ENCODE measurements at regions not wholly inside any gene's neighbourhood (a gene's known extent, or its start where the extent isn't known, plus 50 kb on each side); places are given as distances from the start of the nearest gene placed in this dataset.

DNA sequence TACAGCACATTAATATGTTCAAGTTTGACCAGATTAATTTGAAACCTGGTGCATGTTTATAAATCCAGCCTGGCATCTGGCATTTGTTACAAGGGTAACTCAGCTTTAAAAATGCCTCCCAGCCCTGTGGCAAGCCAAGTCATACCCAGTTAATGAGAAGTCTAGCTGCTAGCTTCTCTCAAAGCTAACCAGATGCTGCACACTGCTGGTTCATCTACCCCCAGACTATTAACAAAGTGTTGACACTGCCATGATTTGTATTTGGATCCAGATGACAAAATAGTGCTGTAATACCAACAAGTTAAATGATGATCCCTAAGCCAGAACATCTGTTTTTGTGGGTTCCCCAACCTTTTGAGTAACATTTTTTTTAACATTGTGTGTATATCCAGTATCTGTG, 573.7 kb upstream of the DAB2 start:
- Histone ChIP-seq H2BK15ac (ENCODE audit: low read depth, low read length) (no peak overlapping the region), H2BK5ac (ENCODE audit: insufficient read length, low read length) (no peak overlapping the region), H3K79me2 (ENCODE audit: insufficient read depth, low read length) (no peaks in the 10 kb centered on the region), H2BK20ac (ENCODE audit: low read depth, low read length, poor library complexity, severe bottlenecking) (no peak overlapping the region), H3K23ac (ENCODE audit: insufficient read length, low read depth, low read length) (no peak overlapping the region), H3K27ac (ENCODE audit: insufficient read length, low read depth, low read length) (no peak overlapping the region), H3K4me2 (ENCODE audit: insufficient read depth, insufficient read length, low read length) (no peak overlapping the region), H3K9ac (ENCODE audit: extremely low read depth, insufficient read length, low read length) (no peak overlapping the region), H3K4ac (ENCODE audit: low read depth, low read length) (no peak overlapping the region), H3K56ac (ENCODE audit: insufficient read length, low read depth, low read length) (no peak overlapping the region), H3K23me2 (ENCODE audit: insufficient read length, low read depth, low read length, poor library complexity, severe bottlenecking) (no peaks in the 10 kb centered on the region), H4K5ac (ENCODE audit: insufficient read length, low read depth, low read length) (no peak overlapping the region), H3T11ph (ENCODE audit: low read length) (no peak overlapping the region), H4K8ac (replicated peaks; ENCODE audit: insufficient read length, low read depth, low read length) (no peak overlapping the region), H2BK120ac (ENCODE audit: low read depth, low read length, poor library complexity, severe bottlenecking) (no peak overlapping the region), H3K4me1 (ENCODE audit: insufficient read depth, low read length) (no peaks in the 10 kb centered on the region), H3K79me1 (ENCODE audit: insufficient read depth, low read depth, low read length, poor library complexity, severe bottlenecking) (no peaks in the 10 kb centered on the region), H4K20me1 (ENCODE audit: control insufficient read depth, insufficient read depth, insufficient read length) (no peaks in the 10 kb centered on the region), H3K27me3 (ENCODE audit: insufficient read depth, low read length) (no peaks in the 10 kb centered on the region), H3K18ac (ENCODE audit: insufficient read length, low read depth, low read length) (no peak overlapping the region), H3K14ac (ENCODE audit: insufficient read depth, low read length) (no peak overlapping the region), H2AK5ac (ENCODE audit: insufficient read length, low read length) (no peak overlapping the region), H2BK12ac (ENCODE audit: insufficient read length, low read depth, low read length) (no peak overlapping the region), H2AFZ (ENCODE audit: low read length) (no peak overlapping the region), H4K91ac (ENCODE audit: insufficient read length, low read depth, low read length) (no peak overlapping the region), H3K9me3 (ENCODE audit: control insufficient read depth, low read depth, low read length) (no peaks in the 10 kb centered on the region)
- Mint-ChIP-seq H3K4me1 (no peaks in the 10 kb centered on the region), H3K36me3 (ENCODE audit: insufficient read depth in 1 of 3, low read depth in 3 of 3) (no peaks in the 10 kb centered on the region), H3K27me3 (ENCODE audit: low read depth) (no peaks in the 10 kb centered on the region), H3K27ac (no peak overlapping the region), H3K9me3 (peaks cover 0 to 3% of the 10 kb centered on the region in 2 experiments; a peak in 1 of 5 replicates), H3K4me3 (no peak overlapping the region)
- DNase-seq: no peak
- no peak for TF ChIP-seq CTCF (conservative IDR thresholded peaks at IDR 0.05)

Measured in H9 (cell line).